Naive thymus-derived CD8-positive, alpha-beta T cell (primary cell): ENCODE measurements at regions not wholly inside any gene's neighbourhood (a gene's known extent, or its start where the extent isn't known, plus 50 kb on each side); places are given as distances from the start of the nearest gene placed in this dataset.
"Not testable (repeated sequence)": the region's sequence is repeated elsewhere in the genome, so short reads cannot be mapped to it uniquely, and the experiment has no call there.

Experiments
- ATAC-seq, 2 donors: fragments of 150-1000 bp; cut with Tn5 transposase in 1 of 2; sonication (Bioruptor Pico), chemical (Tn5 transposase) in 1 of 2; 1 replicate in 1 of 2; 2 replicates in 1 of 2; pipeline ENCODE4 v1.10.0; 2021; ENCODE audit warnings: mild to moderate bottlenecking in 2 of 2, moderate library complexity in 2 of 2
- POLR2A ChIA-PET: fragments of 350-600 bp; sonication (Branson Sonifier 250); formaldehyde crosslinking; loops from one replicate; lab custom pipeline; 2021; ENCODE audit warnings: antibody characterized with exemption; lab: Charles Lee
- DNase-seq, 10 donors: peaks; one replicate each; pipeline versions ENCODE4 v3.0.0 to v3.0.0-alpha.2; 2020 to 2022
- H3K27ac Mint-ChIP-seq, 10 donors: one replicate each; pipeline ENCODE4 v1.8.0; 2020 to 2022; ENCODE audit warnings: mild to moderate bottlenecking in 10 of 10, mixed read lengths in 10 of 10, moderate library complexity in 4 of 10, inconsistent platforms in 1 of 10
- H3K27me3 Mint-ChIP-seq, 5 donors: one replicate each; pipeline ENCODE4 v1.8.0; 2021 to 2022; ENCODE audit warnings: mixed read lengths in 5 of 5
- H3K36me3 Mint-ChIP-seq, 3 donors: one replicate each; pipeline ENCODE4 v1.8.0; 2020 to 2022; ENCODE audit warnings: mixed read lengths in 3 of 3, mild to moderate bottlenecking in 2 of 3, inconsistent platforms in 1 of 3
- H3K4me1 Mint-ChIP-seq, 4 donors: one replicate each; pipeline ENCODE4 v1.8.0; 2021 to 2022; ENCODE audit warnings: mixed read lengths in 4 of 4
- H3K4me3 Mint-ChIP-seq, 10 donors: one replicate each; pipeline ENCODE4 v1.8.0; 2020 to 2022; ENCODE audit warnings: mild to moderate bottlenecking in 10 of 10, mixed read lengths in 10 of 10, moderate library complexity in 6 of 10, inconsistent platforms in 1 of 10
- H3K9me3 Mint-ChIP-seq, 9 donors: one replicate each; pipeline ENCODE4 v1.8.0; 2020 to 2022; ENCODE audit warnings: mixed read lengths in 9 of 9, mild to moderate bottlenecking in 3 of 9, inconsistent platforms in 1 of 9, moderate library complexity in 1 of 9

- ATAC-seq: no peak
- H3K36me3 Mint-ChIP-seq: no peaks in the 10 kb centered on the region
- H3K27me3 Mint-ChIP-seq: peaks cover 0 to 17% (median 7%) of the 10 kb centered on the region in 5 donors
- no peak overlapping the region for H3K4me3 Mint-ChIP-seq
- no peak for DNase-seq
- POLR2A ChIA-PET: interaction anchor here (0.5 kb wide), 1 partner anchor 40 kb away, joined by 4 read pairs; no protein-coding TSS in a partner anchor
- peaks cover 0 to 3% (median 0%) of the 10 kb centered on the region in 9 donors for H3K9me3 Mint-ChIP-seq
- no peak overlapping the region for H3K27ac Mint-ChIP-seq
- peaks cover 0 to 2% (median 0%) of the 10 kb centered on the region in 4 donors for H3K4me1 Mint-ChIP-seq
These were observed 129.9 kb downstream of the TMEM30B start for GRCh38 chr14:61151251-61151650.

DNA sequence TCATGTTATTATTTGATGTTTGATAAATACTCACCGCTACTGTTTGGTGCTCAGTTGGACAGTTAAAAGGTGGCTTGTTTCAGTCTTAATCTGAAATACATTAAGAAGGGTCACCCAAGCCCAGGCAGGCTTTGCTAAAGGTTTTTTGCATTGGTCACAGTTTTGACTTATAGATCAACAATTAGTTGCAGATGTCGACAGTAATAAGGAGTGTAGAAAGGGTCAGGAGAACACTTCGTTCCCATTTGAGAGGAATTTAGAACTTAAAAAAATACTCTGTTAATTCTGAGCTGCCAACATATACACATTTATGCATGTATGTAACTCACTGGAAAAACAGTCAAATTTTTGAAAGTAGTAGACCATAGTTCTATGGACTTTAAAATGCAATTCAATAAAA lies 130.3 kb downstream of the TMEM30B start:
- peaks cover 0 to 2% (median 0%) of the 10 kb centered on the region in 4 donors for H3K4me1 Mint-ChIP-seq
- peaks cover 0 to 17% (median 7%) of the 10 kb centered on the region in 5 donors for H3K27me3 Mint-ChIP-seq
- no peak for ATAC-seq

DNA sequence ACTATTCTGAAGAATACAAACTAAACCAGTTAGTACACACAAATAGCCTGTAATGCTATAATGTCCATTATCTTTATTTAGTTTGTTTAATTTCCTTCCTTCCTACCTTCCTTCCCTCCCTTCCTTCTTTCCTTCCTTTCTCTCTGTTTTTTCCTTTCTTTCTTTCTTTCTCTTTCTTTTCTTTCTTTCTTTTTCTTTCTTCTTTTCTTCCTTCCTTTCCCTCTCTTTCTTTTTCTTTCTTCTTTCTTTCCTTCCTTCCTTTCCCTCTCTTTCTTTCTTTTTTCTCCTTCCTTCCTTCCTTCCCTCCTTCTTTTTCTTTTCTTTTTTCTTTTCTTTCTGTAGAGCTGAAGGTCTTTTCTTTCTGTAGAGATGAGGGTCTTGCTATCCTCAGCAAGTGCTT lies 131.2 kb downstream of the TMEM30B start:
- Mint-ChIP-seq H3K27ac (no peak overlapping the region), H3K4me3 (no peak overlapping the region), H3K36me3 (peaks cover 0 to 4% (median 0%) of the 10 kb centered on the region in 3 donors), H3K27me3 (peaks cover 0 to 12% (median 7%) of the 10 kb centered on the region in 5 donors), H3K4me1 (peaks cover 0 to 2% (median 0%) of the 10 kb centered on the region in 4 donors), H3K9me3 (peaks cover 0 to 7% (median 2%) of the 10 kb centered on the region in 9 donors)
- POLR2A ChIA-PET: no interaction called here
- DNase-seq: no peak
- no peak for ATAC-seq

More for the DNA sequence above, 130.3 kb downstream of the TMEM30B start:
- no peak overlapping the region for H3K27ac Mint-ChIP-seq
- POLR2A ChIA-PET: no interaction called here
- H3K4me3 Mint-ChIP-seq: no peak overlapping the region
- H3K36me3 Mint-ChIP-seq: no peaks in the 10 kb centered on the region
- H3K9me3 Mint-ChIP-seq: peaks cover 0 to 3% (median 0%) of the 10 kb centered on the region in 9 donors
- DNase-seq: no peak

GRCh38 chr14:61148742-61149350 lies 132.3 kb downstream of the TMEM30B start:
- POLR2A ChIA-PET: no interaction called here
- no peak for ATAC-seq

GRCh38 chr14:61147831-61148549 lies 133.1 kb downstream of the TMEM30B start:
- ATAC-seq: no peak
- POLR2A ChIA-PET: no interaction called here
- DNase-seq: no peak
- H3K27ac Mint-ChIP-seq: no peak overlapping the region
- peaks cover 0 to 2% (median 0%) of the 10 kb centered on the region in 4 donors for H3K4me1 Mint-ChIP-seq
- no peak overlapping the region for H3K4me3 Mint-ChIP-seq
- H3K27me3 Mint-ChIP-seq: peaks cover 0 to 8% (median 7%) of the 10 kb centered on the region in 5 donors
- H3K36me3 Mint-ChIP-seq: peaks cover 0 to 20% (median 0%) of the 10 kb centered on the region in 3 donors
- peaks cover 0 to 26% (median 15%) of the 10 kb centered on the region in 9 donors for H3K9me3 Mint-ChIP-seq

More at GRCh38 chr14:61148742-61149350, 132.3 kb downstream of the TMEM30B start:
- no peak overlapping the region for H3K4me3 Mint-ChIP-seq
- DNase-seq: no peak
- H3K27me3 Mint-ChIP-seq: peaks cover 0 to 8% (median 7%) of the 10 kb centered on the region in 5 donors
- H3K9me3 Mint-ChIP-seq: peaks cover 0 to 18% (median 9%) of the 10 kb centered on the region in 9 donors
- peaks cover 0 to 12% (median 0%) of the 10 kb centered on the region in 3 donors for H3K36me3 Mint-ChIP-seq
- H3K4me1 Mint-ChIP-seq: peaks cover 0 to 2% (median 0%) of the 10 kb centered on the region in 4 donors
- H3K27ac Mint-ChIP-seq: no peak overlapping the region

DNA sequence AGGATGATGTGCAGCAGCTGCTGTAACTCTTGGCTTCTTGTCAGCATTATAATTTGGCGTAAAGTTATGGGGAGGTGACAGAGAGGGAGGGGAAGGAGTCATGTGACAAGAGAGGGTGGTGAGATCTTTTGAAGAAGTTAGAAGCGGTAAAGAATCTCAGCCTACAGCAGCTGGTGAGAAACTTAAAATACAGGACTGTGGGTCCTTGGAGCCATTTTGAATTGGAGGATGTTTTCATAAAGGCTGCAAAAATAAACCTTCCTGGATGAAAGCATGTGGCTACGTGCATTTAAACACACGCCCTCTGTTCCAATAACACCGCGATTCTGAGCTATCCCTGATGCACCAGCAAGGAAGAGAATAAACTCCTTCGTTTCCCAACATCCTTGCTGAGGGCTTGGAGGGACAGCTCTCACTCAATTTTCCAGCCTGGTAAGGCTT lies 133.7 kb downstream of the TMEM30B start:
- Mint-ChIP-seq H3K36me3 (peaks cover 0 to 24% (median 0%) of the 10 kb centered on the region in 3 donors), H3K4me1 (peaks cover 0 to 2% (median 0%) of the 10 kb centered on the region in 4 donors), H3K27ac (no peak overlapping the region), H3K27me3 (peaks cover 0 to 8% (median 7%) of the 10 kb centered on the region in 5 donors), H3K9me3 (peaks cover 0 to 32% (median 18%) of the 10 kb centered on the region in 9 donors), H3K4me3 (no peak overlapping the region)
- ATAC-seq: no peak
- DNase-seq: no peak
- POLR2A ChIA-PET: no interaction called here

- H3K9me3 Mint-ChIP-seq: peaks cover 0 to 37% (median 18%) of the 10 kb centered on the region in 9 donors
- DNase-seq (no peak), ATAC-seq (no peak)
- POLR2A ChIA-PET: interaction anchor here (0.7 kb wide), 1 partner anchor 1159 kb away, joined by 3 read pairs; no protein-coding TSS in a partner anchor
- H3K36me3 Mint-ChIP-seq: peaks cover 0 to 28% (median 0%) of the 10 kb centered on the region in 3 donors
- no peak overlapping the region for H3K4me3 Mint-ChIP-seq
- H3K4me1 Mint-ChIP-seq: peaks cover 0 to 2% (median 0%) of the 10 kb centered on the region in 4 donors
- H3K27me3 Mint-ChIP-seq: peaks cover 0 to 8% (median 7%) of the 10 kb centered on the region in 5 donors
- H3K27ac Mint-ChIP-seq: no peak overlapping the region
These were observed 134.2 kb downstream of the TMEM30B start for GRCh38 chr14:61146899-61147298.

GRCh38 chr14:61145903-61146481 lies 135.1 kb downstream of the TMEM30B start:
- no peak for DNase-seq
- Mint-ChIP-seq H3K4me3 (no peak overlapping the region), H3K27ac (no peak overlapping the region)

GRCh38 chr14:61145034-61145902 lies 135.9 kb downstream of the TMEM30B start:
- DNase-seq (no peak), ATAC-seq (no peak)
- Mint-ChIP-seq H3K4me1 (peaks cover 0 to 2% (median 0%) of the 10 kb centered on the region in 4 donors), H3K27me3 (peaks cover 0 to 6% (median 4%) of the 10 kb centered on the region in 5 donors), H3K27ac (no peak overlapping the region), H3K4me3 (no peak overlapping the region), H3K9me3 (peaks cover 0 to 37% (median 18%) of the 10 kb centered on the region in 9 donors), H3K36me3 (peaks cover 0 to 28% (median 0%) of the 10 kb centered on the region in 3 donors)
- POLR2A ChIA-PET: no interaction called here

More at GRCh38 chr14:61145903-61146481, 135.1 kb downstream of the TMEM30B start:
- peaks cover 0 to 2% (median 0%) of the 10 kb centered on the region in 4 donors for H3K4me1 Mint-ChIP-seq
- no peak for ATAC-seq
- peaks cover 0 to 28% (median 0%) of the 10 kb centered on the region in 3 donors for H3K36me3 Mint-ChIP-seq
- peaks cover 0 to 37% (median 18%) of the 10 kb centered on the region in 9 donors for H3K9me3 Mint-ChIP-seq
- POLR2A ChIA-PET: no interaction called here
- peaks cover 0 to 5% (median 3%) of the 10 kb centered on the region in 5 donors for H3K27me3 Mint-ChIP-seq

GRCh38 chr14:61144117-61145033 lies 136.8 kb downstream of the TMEM30B start:
- H3K4me3 Mint-ChIP-seq, ATAC-seq, H3K27me3 Mint-ChIP-seq, H3K27ac Mint-ChIP-seq, H3K4me1 Mint-ChIP-seq, POLR2A ChIA-PET, DNase-seq: not testable (repeated sequence)
- peaks cover 0 to 37% (median 18%) of the 10 kb centered on the region in 9 donors for H3K9me3 Mint-ChIP-seq
- peaks cover 0 to 28% (median 0%) of the 10 kb centered on the region in 3 donors for H3K36me3 Mint-ChIP-seq

- no peak overlapping the region for H3K27ac Mint-ChIP-seq
- ATAC-seq: no peak
- DNase-seq: no peak
- no peaks in the 10 kb centered on the region for H3K4me1 Mint-ChIP-seq
- H3K36me3 Mint-ChIP-seq: peaks cover 0 to 28% (median 0%) of the 10 kb centered on the region in 3 donors
- POLR2A ChIA-PET: no interaction called here
- peaks cover 0 to 53% (median 29%) of the 10 kb centered on the region in 9 donors for H3K9me3 Mint-ChIP-seq
- no peak overlapping the region for H3K4me3 Mint-ChIP-seq
- H3K27me3 Mint-ChIP-seq: peaks cover 2 to 30% (median 20%) of the 10 kb centered on the region in 5 donors
These were observed 140.3 kb downstream of the TMEM30B start for GRCh38 chr14:61140872-61141271.
